RCC 7860 (cell line): ENCODE measurements at regions not wholly inside any gene's neighbourhood (a gene's known extent, or its start where the extent isn't known, plus 50 kb on each side); places are given as distances from the start of the nearest gene placed in this dataset.
A peak's percentile ranks its signal among the peaks of the same experiment; 100 is the strongest.

Experiments used
- DNase-seq: peaks from one replicate; pipeline ENCODE4 v3.0.0-alpha.2; 2015; ENCODE audit warnings: low spot score
- FAIRE-seq: peaks from 2 replicates; lab custom pipeline; 2012; peaks lifted over from hg19 to GRCh38; lab: Jason Lieb, UNC

- FAIRE-seq (peak; percentile 66), DNase-seq (peak; percentile 31)
Observed at GRCh38 chr1:119298687-119299303, 69.8 kb upstream of the HAO2 start.

- no peak for DNase-seq
- no peak for FAIRE-seq
Observed at GRCh38 chr1:119302011-119302410, 66.6 kb upstream of the HAO2 start.

GRCh38 chr1:119308130-119308700 is 60.4 kb upstream of the HAO2 start:
- DNase-seq, result no peak
- FAIRE-seq, result no peak

- DNase-seq (no peak), FAIRE-seq (no peak)
Observed at GRCh38 chr1:119308806-119309205, 59.8 kb upstream of the HAO2 start.

GRCh38 chr1:119310301-119310700 is 58.3 kb upstream of the HAO2 start:
- DNase-seq (no peak), FAIRE-seq (no peak)

- FAIRE-seq (peak; percentile 27), DNase-seq (no peak)
Observed at GRCh38 chr1:119312500-119312899, 56.1 kb upstream of the HAO2 start.

GRCh38 chr1:119314001-119314796 is 54.4 kb upstream of the HAO2 start:
- FAIRE-seq, result no peak

GRCh38 chr1:119316870-119317416 is 51.6 kb upstream of the HAO2 start:
- FAIRE-seq (no peak), DNase-seq (no peak)

More at GRCh38 chr1:119314001-119314796, 54.4 kb upstream of the HAO2 start:
- no peak for DNase-seq

GRCh38 chr1:119318466-119319309 is 49.9 kb upstream of the HAO2 start:
- no peak for FAIRE-seq
- no peak for DNase-seq
